B cell (primary cell): ENCODE measurements at regions not wholly inside any gene's neighbourhood (a gene's known extent, or its start where the extent isn't known, plus 50 kb on each side); places are given as distances from the start of the nearest gene placed in this dataset.

ENCODE experiments used
- EZH2 ChIP-seq: IDR thresholded peaks from 2 replicates; pipeline ENCODE4 v1.6.1; 2012; ENCODE audit warnings: borderline replicate concordance, low read depth, mild to moderate bottlenecking, moderate library complexity, low read length; ENCODE audit not compliant: insufficient read depth, poor library complexity, severe bottlenecking
- TF ChIP-seq, protein P1 (sequence below): fragments of 200-600 bp; IDR thresholded peaks from one replicate; pipeline ENCODE4 v1.8.0; 2022; ENCODE audit warnings: antibody characterized with exemption, mild to moderate bottlenecking

GRCh38 chr13:106340249-106340648 lies 195.2 kb downstream of the EFNB2 start:
- TF ChIP-seq, protein P1, sequence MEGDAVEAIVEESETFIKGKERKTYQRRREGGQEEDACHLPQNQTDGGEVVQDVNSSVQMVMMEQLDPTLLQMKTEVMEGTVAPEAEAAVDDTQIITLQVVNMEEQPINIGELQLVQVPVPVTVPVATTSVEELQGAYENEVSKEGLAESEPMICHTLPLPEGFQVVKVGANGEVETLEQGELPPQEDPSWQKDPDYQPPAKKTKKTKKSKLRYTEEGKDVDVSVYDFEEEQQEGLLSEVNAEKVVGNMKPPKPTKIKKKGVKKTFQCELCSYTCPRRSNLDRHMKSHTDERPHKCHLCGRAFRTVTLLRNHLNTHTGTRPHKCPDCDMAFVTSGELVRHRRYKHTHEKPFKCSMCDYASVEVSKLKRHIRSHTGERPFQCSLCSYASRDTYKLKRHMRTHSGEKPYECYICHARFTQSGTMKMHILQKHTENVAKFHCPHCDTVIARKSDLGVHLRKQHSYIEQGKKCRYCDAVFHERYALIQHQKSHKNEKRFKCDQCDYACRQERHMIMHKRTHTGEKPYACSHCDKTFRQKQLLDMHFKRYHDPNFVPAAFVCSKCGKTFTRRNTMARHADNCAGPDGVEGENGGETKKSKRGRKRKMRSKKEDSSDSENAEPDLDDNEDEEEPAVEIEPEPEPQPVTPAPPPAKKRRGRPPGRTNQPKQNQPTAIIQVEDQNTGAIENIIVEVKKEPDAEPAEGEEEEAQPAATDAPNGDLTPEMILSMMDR: no peak
- TF ChIP-seq EZH2: no peak
